ENCODE measurements at regions not wholly inside any gene's neighbourhood (a gene's known extent, or its start where the extent isn't known, plus 50 kb on each side); places are given as distances from the start of the nearest gene placed in this dataset.

GRCh38 chr2:126748188-126748760, 92.3 kb downstream of the GYPC start:
- DNase-seq = no peak

GRCh38 chr2:126748929-126749518, 93.1 kb downstream of the GYPC start:
- DNase-seq = no peak

- DNase-seq = no peak
Measured at GRCh38 chr2:126749537-126749936, 93.6 kb downstream of the GYPC start.

GRCh38 chr2:126750506-126750905, 94.5 kb downstream of the GYPC start:
- DNase-seq = no peak

GRCh38 chr2:126751477-126751876, 95.5 kb downstream of the GYPC start:
- DNase-seq = no peak

- DNase-seq = no peak
Measured at GRCh38 chr2:126752876-126753275, 96.9 kb downstream of the GYPC start.

GRCh38 chr2:126753501-126754212, 97.7 kb downstream of the GYPC start:
- DNase-seq = no peak

GRCh38 chr2:126754240-126755004, 98.5 kb downstream of the GYPC start:
- DNase-seq = no peak

GRCh38 chr2:126756125-126756524, 100.2 kb downstream of the GYPC start:
- DNase-seq = no peak

GRCh38 chr2:126761256-126761980, 105.5 kb downstream of the GYPC start:
- no peak for DNase-seq

- peak; percentile 16 to 39 for DNase-seq
Measured at GRCh38 chr2:126761981-126762878, 106.3 kb downstream of the GYPC start.

- no peak for DNase-seq
Measured at GRCh38 chr2:126764686-126765265, 108.8 kb downstream of the GYPC start.

GRCh38 chr2:126765395-126765794, 109.4 kb downstream of the GYPC start:
- no peak for DNase-seq

GRCh38 chr2:126766295-126766968, 110.5 kb downstream of the GYPC start:
- no peak for DNase-seq

- DNase-seq = no peak
Measured at GRCh38 chr2:126766969-126767296, 111.0 kb downstream of the GYPC start.

GRCh38 chr2:126769118-126769517, 113.2 kb downstream of the GYPC start:
- no peak for DNase-seq

GRCh38 chr2:126770466-126770865, 114.5 kb downstream of the GYPC start:
- DNase-seq = no peak

GRCh38 chr2:126771094-126771493, 115.1 kb downstream of the GYPC start:
- DNase-seq = no peak

GRCh38 chr2:126771501-126772195, 115.7 kb downstream of the GYPC start:
- DNase-seq = no peak

- no peak for DNase-seq
Measured at GRCh38 chr2:126774290-126774689, 118.3 kb downstream of the GYPC start.

Measured in Kasumi-1 (cell line).